ENCODE measurements at regions not wholly inside any gene's neighbourhood (a gene's known extent, or its start where the extent isn't known, plus 50 kb on each side); places are given as distances from the start of the nearest gene placed in this dataset.

- no peak for DNase-seq
- no peaks in the 10 kb centered on the region for H3K9me3 Mint-ChIP-seq (ENCODE audit: unreplicated experiment)
- ChIA-PET POLR2A (no interaction called here), CTCF (no interaction called here)
- Histone ChIP-seq H3K9me3 (no peaks in the 10 kb centered on the region), H3K27me3 (replicated peaks; ENCODE audit: control insufficient read depth, insufficient read depth, low read length) (no peaks in the 10 kb centered on the region), H3K4me1 (no peaks in the 10 kb centered on the region), H3K4me3 (ENCODE audit: low read depth, low read length) (no peak overlapping the region), H3K36me3 (ENCODE audit: control insufficient read depth, insufficient read depth, low read length) (no peaks in the 10 kb centered on the region)
- TF ChIP-seq, protein P1, sequence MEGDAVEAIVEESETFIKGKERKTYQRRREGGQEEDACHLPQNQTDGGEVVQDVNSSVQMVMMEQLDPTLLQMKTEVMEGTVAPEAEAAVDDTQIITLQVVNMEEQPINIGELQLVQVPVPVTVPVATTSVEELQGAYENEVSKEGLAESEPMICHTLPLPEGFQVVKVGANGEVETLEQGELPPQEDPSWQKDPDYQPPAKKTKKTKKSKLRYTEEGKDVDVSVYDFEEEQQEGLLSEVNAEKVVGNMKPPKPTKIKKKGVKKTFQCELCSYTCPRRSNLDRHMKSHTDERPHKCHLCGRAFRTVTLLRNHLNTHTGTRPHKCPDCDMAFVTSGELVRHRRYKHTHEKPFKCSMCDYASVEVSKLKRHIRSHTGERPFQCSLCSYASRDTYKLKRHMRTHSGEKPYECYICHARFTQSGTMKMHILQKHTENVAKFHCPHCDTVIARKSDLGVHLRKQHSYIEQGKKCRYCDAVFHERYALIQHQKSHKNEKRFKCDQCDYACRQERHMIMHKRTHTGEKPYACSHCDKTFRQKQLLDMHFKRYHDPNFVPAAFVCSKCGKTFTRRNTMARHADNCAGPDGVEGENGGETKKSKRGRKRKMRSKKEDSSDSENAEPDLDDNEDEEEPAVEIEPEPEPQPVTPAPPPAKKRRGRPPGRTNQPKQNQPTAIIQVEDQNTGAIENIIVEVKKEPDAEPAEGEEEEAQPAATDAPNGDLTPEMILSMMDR (IDR thresholded peaks at IDR 0.05; ENCODE audit: insufficient read depth in 1 of 2, low read depth in 1 of 2, low read length in 1 of 2, severe bottlenecking in 1 of 2, unreplicated experiment in 1 of 2): no peak
- no TSS peak for BruUV-seq (replicated peaks)
- H3K4me1 Mint-ChIP-seq (ENCODE audit: low read depth, unreplicated experiment): no peaks in the 10 kb centered on the region
- intact Hi-C loops (cut with micrococcal nuclease; ENCODE audit: unreplicated experiment): no loop called here
- no peaks in the 10 kb centered on the region for H3K36me3 Mint-ChIP-seq (ENCODE audit: insufficient read depth, unreplicated experiment)
- no peak overlapping the region for H3K27ac Mint-ChIP-seq (ENCODE audit: unreplicated experiment)
- no peak overlapping the region for H3K4me3 Mint-ChIP-seq (ENCODE audit: unreplicated experiment)
- peaks cover 3% of the 10 kb centered on the region for H3K27me3 Mint-ChIP-seq (ENCODE audit: insufficient read depth, unreplicated experiment)
Measured at GRCh38 chr18:46393961-46394360, 263.1 kb downstream of the LOXHD1 start.

DNA sequence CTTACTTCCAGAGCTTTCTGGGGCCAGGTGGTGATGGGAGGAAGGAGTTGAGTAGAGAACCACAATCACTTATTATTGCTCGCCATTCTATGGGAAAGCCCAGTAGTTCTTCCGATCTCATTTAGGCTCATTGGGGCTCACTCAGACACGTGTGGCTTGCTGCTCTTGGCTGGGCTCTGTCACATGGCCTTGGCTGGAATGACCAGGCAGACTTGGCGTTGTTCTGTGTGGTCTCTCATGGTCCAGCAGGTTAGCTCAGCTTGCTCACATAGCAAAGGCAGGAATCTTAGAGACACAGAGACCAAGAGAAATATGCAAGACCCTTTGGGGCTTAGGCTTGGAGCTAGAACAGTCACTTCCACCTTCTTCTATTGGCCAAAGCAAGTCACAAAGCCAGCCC lies 261.2 kb downstream of the LOXHD1 start:
- TF ChIP-seq, protein P1 (IDR thresholded peaks at IDR 0.05; ENCODE audit: insufficient read depth in 1 of 2, low read depth in 1 of 2, low read length in 1 of 2, severe bottlenecking in 1 of 2, unreplicated experiment in 1 of 2): no peak
- no peak overlapping the region for H3K27ac Mint-ChIP-seq (ENCODE audit: unreplicated experiment)
- Histone ChIP-seq H3K27me3 (replicated peaks; ENCODE audit: control insufficient read depth, insufficient read depth, low read length) (no peaks in the 10 kb centered on the region), H3K4me3 (ENCODE audit: low read depth, low read length) (no peak overlapping the region), H3K9me3 (no peaks in the 10 kb centered on the region), H3K36me3 (ENCODE audit: control insufficient read depth, insufficient read depth, low read length) (no peaks in the 10 kb centered on the region), H3K4me1 (no peaks in the 10 kb centered on the region)
- intact Hi-C loops (cut with micrococcal nuclease; ENCODE audit: unreplicated experiment): no loop called here
- no peaks in the 10 kb centered on the region for H3K9me3 Mint-ChIP-seq (ENCODE audit: unreplicated experiment)
- no TSS peak for BruUV-seq (replicated peaks)
- CTCF ChIA-PET: no interaction called here
- no peak for DNase-seq
- H3K4me1 Mint-ChIP-seq (ENCODE audit: low read depth, unreplicated experiment): no peaks in the 10 kb centered on the region
- no peaks in the 10 kb centered on the region for H3K36me3 Mint-ChIP-seq (ENCODE audit: insufficient read depth, unreplicated experiment)
- POLR2A ChIA-PET: no interaction called here
- H3K4me3 Mint-ChIP-seq (ENCODE audit: unreplicated experiment): no peak overlapping the region
- H3K27me3 Mint-ChIP-seq (ENCODE audit: insufficient read depth, unreplicated experiment): peaks cover 3% of the 10 kb centered on the region

- intact Hi-C loops (cut with micrococcal nuclease; ENCODE audit: unreplicated experiment): no loop called here
- no peak overlapping the region for H3K27ac Mint-ChIP-seq (ENCODE audit: unreplicated experiment)
Measured at GRCh38 chr18:46397174-46397573, 259.8 kb downstream of the LOXHD1 start.

More at GRCh38 chr18:46397174-46397573, 259.8 kb downstream of the LOXHD1 start:
- TF ChIP-seq, protein P1 (IDR thresholded peaks at IDR 0.05; ENCODE audit: insufficient read depth in 1 of 2, low read depth in 1 of 2, low read length in 1 of 2, severe bottlenecking in 1 of 2, unreplicated experiment in 1 of 2): no peak
- Histone ChIP-seq H3K27me3 (replicated peaks; ENCODE audit: control insufficient read depth, insufficient read depth, low read length) (no peaks in the 10 kb centered on the region), H3K4me1 (no peaks in the 10 kb centered on the region), H3K36me3 (ENCODE audit: control insufficient read depth, insufficient read depth, low read length) (no peaks in the 10 kb centered on the region), H3K9me3 (no peaks in the 10 kb centered on the region), H3K4me3 (ENCODE audit: low read depth, low read length) (no peak overlapping the region)
- no peak overlapping the region for H3K4me3 Mint-ChIP-seq (ENCODE audit: unreplicated experiment)
- POLR2A ChIA-PET: no interaction called here
- CTCF ChIA-PET: no interaction called here
- BruUV-seq (replicated peaks): no TSS peak
- DNase-seq: no peak
- no peaks in the 10 kb centered on the region for H3K4me1 Mint-ChIP-seq (ENCODE audit: low read depth, unreplicated experiment)
- H3K36me3 Mint-ChIP-seq (ENCODE audit: insufficient read depth, unreplicated experiment): no peaks in the 10 kb centered on the region
- H3K9me3 Mint-ChIP-seq (ENCODE audit: unreplicated experiment): no peaks in the 10 kb centered on the region
- H3K27me3 Mint-ChIP-seq (ENCODE audit: insufficient read depth, unreplicated experiment): peaks cover 3% of the 10 kb centered on the region

All from Caco-2 (cell line).